Endothelial cell of umbilical vein (primary cell): ENCODE measurements at regions not wholly inside any gene's neighbourhood (a gene's known extent, or its start where the extent isn't known, plus 50 kb on each side); places are given as distances from the start of the nearest gene placed in this dataset.

Experiments used
- BruUV-seq: library from RNA; stranded (reverse); fragments of 400-500 nt; replicated peaks from 2 replicates; lab custom pipeline; 2021; lab: Mats Ljungman, UMichigan
- CTCF ChIA-PET: fragments of 300-600, 350-600 bp; sonication (Branson Sonifier 250); formaldehyde crosslinking; loops from one replicate; lab custom pipeline; 2021; ENCODE audit warnings: antibody characterized with exemption, inconsistent platforms; lab: Charles Lee
- POLR2A ChIA-PET: fragments of 300-600, 350-600 bp; sonication (Branson Sonifier 250); formaldehyde crosslinking; loops from one replicate; lab custom pipeline; 2021; ENCODE audit warnings: antibody characterized with exemption, inconsistent platforms; lab: Charles Lee
- DNase-seq: peaks from one replicate; pipeline ENCODE4 v3.0.0-alpha.2; 2011; ENCODE audit warnings: low read depth, low spot score
- FAIRE-seq: peaks from 2 replicates; lab custom pipeline; 2011; peaks lifted over from hg19 to GRCh38; lab: Jason Lieb, UNC
- H2AFZ ChIP-seq: 2 replicates; pipeline ENCODE4 v1.6.0; 2012; ENCODE audit warnings: low read depth, low read length, control low read depth, inconsistent platforms
- H3K27ac ChIP-seq: 2 replicates; pipeline ENCODE4 v1.5.1; 2011; ENCODE audit warnings: low read depth, mild to moderate bottlenecking, control low read depth, low read length, moderate library complexity; ENCODE audit not compliant: insufficient read depth
- H3K27me3 ChIP-seq, 2 experiments: 2 replicates each; pipeline versions ENCODE4 v1.6.0 to v1.6.1; 2011; ENCODE audit warnings: low read length in 2 of 2, mixed read lengths in 1 of 2; ENCODE audit not compliant: control insufficient read depth in 2 of 2, insufficient read depth in 2 of 2
- H3K36me3 ChIP-seq, 2 experiments: 2 replicates in 1 of 2; 3 replicates in 1 of 2; pipeline ENCODE4 v1.5.1; 2011; ENCODE audit warnings: low read length in 2 of 2, mild to moderate bottlenecking in 1 of 2, moderate library complexity in 1 of 2; ENCODE audit not compliant: control insufficient read depth in 2 of 2, insufficient read depth in 2 of 2; ENCODE audit errors: extremely low read depth in 1 of 2
- H3K4me1 ChIP-seq: 3 replicates; pipeline ENCODE4 v1.5.1; 2011; ENCODE audit warnings: mild to moderate bottlenecking, low read length; ENCODE audit not compliant: control insufficient read depth, insufficient read depth; ENCODE audit errors: extremely low read depth
- H3K4me2 ChIP-seq: 2 replicates; pipeline ENCODE4 v1.6.1; 2011; ENCODE audit warnings: low read length, control low read depth, mixed read lengths; ENCODE audit not compliant: insufficient read depth
- H3K4me3 ChIP-seq, 3 experiments: fragments of 200-600 bp in 1 of 3; sonication (generic), shearing (Covaris generic) in 1 of 3; replicated peaks in 1 of 3; 2 replicates each; pipeline ENCODE4 v1.5.1; 2011 to 2016; ENCODE audit warnings: control low read depth in 3 of 3, low read length in 3 of 3, mild to moderate bottlenecking in 2 of 3, inconsistent platforms in 1 of 3, low read depth in 1 of 3, moderate library complexity in 1 of 3; ENCODE audit not compliant: insufficient read depth in 1 of 3
- H3K79me2 ChIP-seq: 2 replicates; pipeline ENCODE4 v1.6.0; 2012; ENCODE audit warnings: low read length, inconsistent platforms; ENCODE audit not compliant: control insufficient read depth, insufficient read depth
- H3K9ac ChIP-seq: replicated peaks from 2 replicates; pipeline ENCODE3; 2011; ENCODE audit warnings: low read length, control low read depth; ENCODE audit not compliant: insufficient read depth; ENCODE audit errors: extremely low read depth
- H3K9me1 ChIP-seq: replicated peaks from 3 replicates; pipeline ENCODE4 v1.6.0; 2011; ENCODE audit warnings: mild to moderate bottlenecking, low read length; ENCODE audit not compliant: control insufficient read depth, insufficient read depth; ENCODE audit errors: extremely low read depth
- H3K9me3 ChIP-seq: replicated peaks from 2 replicates; pipeline ENCODE4 v1.5.1; 2012; ENCODE audit warnings: low read length, inconsistent platforms; ENCODE audit not compliant: control insufficient read depth, insufficient read depth
- H4K20me1 ChIP-seq: replicated peaks from 2 replicates; pipeline ENCODE3; 2011; ENCODE audit warnings: mild to moderate bottlenecking, low read length; ENCODE audit not compliant: control insufficient read depth, insufficient read depth; ENCODE audit errors: extremely low read depth
- EZH2 ChIP-seq: IDR thresholded peaks from 2 replicates; pipeline ENCODE4 v1.6.1; 2012; ENCODE audit warnings: borderline replicate concordance, low read depth, mild to moderate bottlenecking, moderate library complexity, low read length, inconsistent platforms; ENCODE audit not compliant: severe bottlenecking
- FOS ChIP-seq: IDR thresholded peaks from 2 replicates; pipeline ENCODE4 v1.6.1; 2011; ENCODE audit warnings: mild to moderate bottlenecking, low read length, moderate library complexity, borderline replicate concordance; ENCODE audit not compliant: insufficient read depth
- GATA2 ChIP-seq: IDR thresholded peaks from 2 replicates; pipeline ENCODE4 v1.7.0; 2011; ENCODE audit warnings: low read depth, mild to moderate bottlenecking, moderate library complexity, mixed read lengths, low read length; ENCODE audit not compliant: insufficient read length, insufficient read depth
- JUN ChIP-seq: IDR thresholded peaks from 2 replicates; pipeline ENCODE4 v1.6.1; 2011; ENCODE audit warnings: borderline replicate concordance, low read depth; ENCODE audit not compliant: insufficient read length, insufficient read depth
- MYC ChIP-seq: IDR thresholded peaks from one replicate; pipeline ENCODE4 v1.6.1; 2011; ENCODE audit warnings: mild to moderate bottlenecking, low read depth, low read length
- POLR2A ChIP-seq: IDR thresholded peaks from 2 replicates; pipeline ENCODE4 v1.6.1; 2012; ENCODE audit warnings: low read depth, mild to moderate bottlenecking, control low read depth, low read length
- POLR2AphosphoS5 ChIP-seq: IDR thresholded peaks from 2 replicates; pipeline ENCODE4 v1.6.1; 2012; ENCODE audit warnings: low read depth, mild to moderate bottlenecking, control low read depth, low read length, moderate library complexity; ENCODE audit not compliant: insufficient read depth
- dilution Hi-C: fragments of 300-500 bp; cut with MboI; formaldehyde crosslinking; loops from one replicate; pipeline ENCODE4 v1.15.0; 2019; ENCODE audit warnings: low sequenced_read_pairs; ENCODE audit not compliant: extremely low pct_ligation_motif_present
- intact Hi-C: fragments of 100-400 bp; cut with micrococcal nuclease; formaldehyde crosslinking; loops from one replicate; pipeline ENCODE4 v1.10.0; 2022
- TF ChIP-seq, protein P1 (sequence below), 2 donors: IDR thresholded peaks; 1 replicate in 1 of 2; 2 replicates in 1 of 2; pipeline ENCODE4 v1.5.1; 2011; ENCODE audit warnings: low read length in 2 of 2, mild to moderate bottlenecking in 2 of 2, moderate library complexity in 2 of 2, control low read depth in 1 of 2, inconsistent platforms in 1 of 2, low read depth in 1 of 2; ENCODE audit not compliant: insufficient read depth in 1 of 2; ENCODE audit errors: extremely low read depth in 1 of 2
- TF ChIP-seq, protein P2 (sequence below): IDR thresholded peaks from 2 replicates; pipeline ENCODE4 v1.6.1; 2011; ENCODE audit not compliant: insufficient read depth, insufficient read length

DNA sequence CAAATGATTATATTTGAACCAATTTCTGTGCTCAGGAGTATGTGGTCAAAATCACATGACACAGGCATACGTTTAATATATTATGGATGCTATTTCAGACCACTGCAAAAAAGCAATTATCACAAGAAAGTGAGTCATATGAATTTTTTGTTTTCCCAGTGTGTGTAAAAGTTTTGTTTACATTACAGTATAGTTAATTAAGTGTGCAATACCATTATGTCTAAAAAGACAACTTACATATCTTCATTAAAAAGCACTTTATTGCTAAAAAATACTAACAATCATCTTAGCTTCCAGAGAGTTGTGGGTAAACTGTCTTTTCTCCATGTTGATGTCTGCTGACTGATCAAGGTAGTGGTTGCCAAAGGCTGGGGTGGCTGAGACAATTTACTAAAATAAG, 347.2 kb upstream of the PCDH9 start:
- no peak for TF ChIP-seq FOS
- no peak for TF ChIP-seq MYC
- TF ChIP-seq EZH2: no peak
- TF ChIP-seq, protein P1, sequence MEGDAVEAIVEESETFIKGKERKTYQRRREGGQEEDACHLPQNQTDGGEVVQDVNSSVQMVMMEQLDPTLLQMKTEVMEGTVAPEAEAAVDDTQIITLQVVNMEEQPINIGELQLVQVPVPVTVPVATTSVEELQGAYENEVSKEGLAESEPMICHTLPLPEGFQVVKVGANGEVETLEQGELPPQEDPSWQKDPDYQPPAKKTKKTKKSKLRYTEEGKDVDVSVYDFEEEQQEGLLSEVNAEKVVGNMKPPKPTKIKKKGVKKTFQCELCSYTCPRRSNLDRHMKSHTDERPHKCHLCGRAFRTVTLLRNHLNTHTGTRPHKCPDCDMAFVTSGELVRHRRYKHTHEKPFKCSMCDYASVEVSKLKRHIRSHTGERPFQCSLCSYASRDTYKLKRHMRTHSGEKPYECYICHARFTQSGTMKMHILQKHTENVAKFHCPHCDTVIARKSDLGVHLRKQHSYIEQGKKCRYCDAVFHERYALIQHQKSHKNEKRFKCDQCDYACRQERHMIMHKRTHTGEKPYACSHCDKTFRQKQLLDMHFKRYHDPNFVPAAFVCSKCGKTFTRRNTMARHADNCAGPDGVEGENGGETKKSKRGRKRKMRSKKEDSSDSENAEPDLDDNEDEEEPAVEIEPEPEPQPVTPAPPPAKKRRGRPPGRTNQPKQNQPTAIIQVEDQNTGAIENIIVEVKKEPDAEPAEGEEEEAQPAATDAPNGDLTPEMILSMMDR (IDR thresholded peaks at IDR 0.05; ENCODE audit: extremely low read depth in 1 of 2, insufficient read depth in 1 of 2, low read depth in 1 of 2, low read length in 2 of 2): no peak
- TF ChIP-seq POLR2A: no peak
- TF ChIP-seq, protein P2, sequence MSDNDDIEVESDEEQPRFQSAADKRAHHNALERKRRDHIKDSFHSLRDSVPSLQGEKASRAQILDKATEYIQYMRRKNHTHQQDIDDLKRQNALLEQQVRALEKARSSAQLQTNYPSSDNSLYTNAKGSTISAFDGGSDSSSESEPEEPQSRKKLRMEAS: no peak
- no peak for TF ChIP-seq JUN
- TF ChIP-seq GATA2: no peak
- TF ChIP-seq POLR2AphosphoS5: no peak
- no peaks in the 10 kb centered on the region for H3K27me3 ChIP-seq
- no peaks in the 10 kb centered on the region for H3K4me1 ChIP-seq
- H3K9me3 ChIP-seq: no peaks in the 10 kb centered on the region
- no peak overlapping the region for H3K4me3 ChIP-seq
- POLR2A ChIA-PET: no interaction called here
- H3K9me1 ChIP-seq: no peaks in the 10 kb centered on the region
- H3K4me2 ChIP-seq: no peak overlapping the region
- H2AFZ ChIP-seq: no peak overlapping the region
- no peaks in the 10 kb centered on the region for H3K36me3 ChIP-seq
- FAIRE-seq: no peak
- dilution Hi-C loops: no loop called here
- CTCF ChIA-PET: no interaction called here
- no peak overlapping the region for H3K27ac ChIP-seq
- BruUV-seq: no TSS peak
- H4K20me1 ChIP-seq: no peaks in the 10 kb centered on the region
- no peak for DNase-seq
- H3K79me2 ChIP-seq: no peaks in the 10 kb centered on the region
- no peak overlapping the region for H3K9ac ChIP-seq
- intact Hi-C loops: no loop called here
